Fibroblast of skin of right quadriceps (primary cell): ENCODE measurements at regions not wholly inside any gene's neighbourhood (a gene's known extent, or its start where the extent isn't known, plus 50 kb on each side); places are given as distances from the start of the nearest gene placed in this dataset.

Source experiments
- DNase-seq: peaks from one replicate; pipeline ENCODE4 v3.0.0-alpha.2; 2013

DNA sequence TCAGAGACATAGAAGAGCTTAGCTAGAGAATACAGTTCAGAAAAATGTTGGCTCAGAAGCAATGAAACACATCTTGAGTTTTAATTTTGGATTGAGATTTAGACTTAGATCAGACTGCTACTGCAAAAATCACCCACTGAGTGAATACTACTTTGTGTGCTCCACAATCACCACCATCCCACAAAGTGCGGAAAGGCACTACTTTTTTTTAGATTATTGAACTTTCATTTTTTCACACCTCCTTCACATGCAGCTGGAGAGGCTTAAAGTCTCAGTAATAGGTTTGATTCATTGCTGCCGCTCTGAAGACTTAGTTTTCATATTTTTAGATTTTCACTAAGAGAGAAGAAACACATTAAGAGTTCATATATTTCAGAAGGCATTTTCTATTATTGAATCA, 289.9 kb upstream of the PRR20A start:
- DNase-seq, result no peak

- DNase-seq, result no peak
Observed at GRCh38 chr13:56861476-56861875, 279.2 kb upstream of the PRR20A start.

DNA sequence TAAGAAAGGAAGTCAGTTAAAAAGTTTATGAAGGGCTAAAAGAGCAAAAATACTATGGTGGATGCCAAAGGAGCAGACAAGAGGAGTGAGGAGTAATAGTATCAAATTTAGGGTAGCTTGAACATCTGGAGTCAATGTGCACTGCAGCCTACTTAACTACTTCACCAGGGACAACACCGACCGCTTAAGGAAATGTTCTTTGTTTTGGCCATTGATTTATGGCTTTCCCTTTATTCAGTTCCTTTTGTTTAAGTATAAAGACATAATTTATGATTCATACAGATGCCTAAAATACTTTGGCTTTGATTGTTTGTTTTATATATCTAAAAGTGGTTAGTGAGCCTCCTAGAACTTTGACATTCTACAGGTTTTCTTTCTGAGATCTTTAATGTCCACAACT, 276.3 kb upstream of the PRR20A start:
- no peak for DNase-seq

DNA sequence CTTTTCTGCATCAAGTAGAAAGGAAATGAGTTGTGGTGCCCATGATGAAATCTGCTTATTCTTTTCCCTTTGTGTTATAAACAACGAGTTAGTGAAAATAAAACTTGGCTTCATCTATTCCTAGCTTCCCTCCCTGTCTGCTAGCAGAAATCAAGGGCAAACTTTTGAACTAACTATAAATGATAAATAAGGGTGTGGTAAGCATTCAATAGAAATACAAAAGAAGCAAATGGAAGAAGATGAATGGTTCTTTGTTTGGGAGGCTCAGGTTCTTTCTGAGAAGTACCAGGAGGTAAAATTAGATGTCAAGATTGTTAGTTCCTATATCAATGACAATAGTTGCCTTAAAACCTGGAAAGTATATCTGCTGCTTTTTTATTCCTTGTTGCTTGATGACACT, 275.3 kb upstream of the PRR20A start:
- no peak for DNase-seq

DNA sequence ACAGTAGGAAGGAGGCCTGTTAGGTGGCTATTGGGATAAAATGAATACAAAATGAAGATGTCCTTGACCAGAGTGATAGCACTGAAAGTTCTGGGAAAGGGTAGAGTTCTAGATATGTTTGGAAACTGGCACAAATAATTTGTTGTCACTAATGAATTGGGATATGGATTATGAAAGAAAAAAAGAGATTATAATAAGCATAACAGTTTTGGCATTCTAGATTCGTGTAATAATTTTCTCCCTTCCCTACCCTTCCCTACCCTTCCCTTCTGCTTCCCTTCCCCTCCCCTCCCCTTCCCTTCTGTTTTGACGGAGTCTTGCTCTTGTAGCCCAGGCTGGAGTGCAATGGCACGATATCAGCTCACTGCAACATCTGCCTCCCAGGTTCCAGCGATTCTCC, 271.0 kb upstream of the PRR20A start:
- no peak for DNase-seq

DNA sequence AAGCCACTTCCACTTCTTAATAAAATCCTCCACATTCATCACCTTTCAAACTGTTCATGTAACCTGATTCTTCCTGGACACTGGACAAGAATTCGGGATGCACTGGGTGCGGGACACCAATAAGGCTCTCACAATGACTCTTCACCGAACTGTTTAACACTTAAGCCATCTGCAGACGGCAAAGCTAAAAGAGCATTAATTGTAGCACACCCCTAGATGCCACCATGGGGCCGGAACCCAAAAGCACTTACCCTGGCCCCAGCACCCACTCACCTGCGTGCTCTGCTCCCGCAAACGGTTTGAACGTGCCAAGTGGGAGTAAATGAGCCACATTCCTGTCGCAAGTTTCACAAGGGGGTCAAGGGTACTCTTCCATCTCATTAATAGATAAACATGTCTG, 254.3 kb upstream of the PRR20A start:
- DNase-seq, result no peak

- DNase-seq, result no peak
Observed at GRCh38 chr13:56888455-56888854, 252.3 kb upstream of the PRR20A start.

DNA sequence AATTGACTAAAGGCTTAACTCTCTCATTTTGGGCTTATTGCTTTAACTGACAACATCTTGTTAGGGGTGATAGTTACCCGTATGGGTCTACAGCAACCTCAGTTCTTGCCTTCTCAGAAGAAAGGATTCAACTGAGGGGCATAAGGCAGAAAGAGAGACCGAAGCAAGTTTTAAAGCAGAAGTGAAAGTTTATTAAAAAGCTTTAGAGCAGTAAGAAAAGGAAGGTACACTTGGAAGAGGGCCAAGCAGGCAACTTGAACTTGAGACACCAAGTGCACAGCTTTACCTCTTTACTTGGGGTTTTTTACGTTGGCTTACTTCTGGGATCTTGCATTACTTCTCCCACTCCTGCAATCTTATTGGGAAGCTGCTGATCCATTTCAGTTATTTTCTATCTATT, 246.9 kb upstream of the PRR20A start:
- DNase-seq, result no peak

DNA sequence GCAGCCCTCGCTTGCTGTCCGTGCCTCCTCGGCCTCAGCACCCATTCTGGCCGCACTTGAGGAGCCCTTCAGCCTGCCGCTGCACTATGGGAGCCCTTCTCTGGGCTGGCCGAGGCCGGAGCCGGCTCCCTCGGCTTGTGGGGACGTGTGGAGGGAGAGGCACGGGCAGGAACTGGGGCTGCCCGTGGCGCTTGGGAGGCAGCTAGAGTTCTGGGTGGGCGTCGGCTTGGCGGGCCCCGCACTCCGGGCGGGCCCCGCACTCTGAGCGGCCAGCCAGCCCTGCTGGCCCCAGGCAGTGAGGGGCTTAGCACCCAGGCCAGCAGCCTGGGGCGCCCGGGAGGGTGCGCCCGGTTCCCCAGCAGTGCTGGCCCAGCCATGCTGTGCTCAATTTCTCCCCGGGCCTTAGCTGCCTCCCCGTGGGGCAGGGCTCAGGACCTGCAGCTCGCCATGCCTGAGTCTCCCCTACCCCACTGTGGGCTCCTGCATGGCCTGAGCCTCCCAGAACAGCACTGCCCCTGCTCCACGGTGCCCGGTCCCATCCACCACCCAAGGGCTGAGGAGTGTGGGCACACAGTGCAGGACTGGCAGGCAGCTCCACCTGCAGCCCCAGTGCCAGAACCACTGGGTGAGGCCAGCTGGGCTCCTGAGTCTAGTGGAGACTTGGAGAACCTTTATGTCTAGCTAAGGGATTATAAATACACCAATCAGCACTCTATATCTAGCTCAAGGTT, 240.0 kb upstream of the PRR20A start:
- DNase-seq, result no peak

GRCh38 chr13:56902276-56902675, 238.4 kb upstream of the PRR20A start:
- DNase-seq, result no peak

- DNase-seq, result no peak
Observed at GRCh38 chr13:56903710-56904282, 236.9 kb upstream of the PRR20A start.

GRCh38 chr13:56906909-56907308, 233.8 kb upstream of the PRR20A start:
- DNase-seq, result no peak

GRCh38 chr13:56907766-56908165, 233.0 kb upstream of the PRR20A start:
- no peak for DNase-seq

GRCh38 chr13:56909896-56910600, 230.7 kb upstream of the PRR20A start:
- DNase-seq, result no peak

- DNase-seq, result no peak
Observed at GRCh38 chr13:56917966-56918365, 222.8 kb upstream of the PRR20A start.

GRCh38 chr13:56923626-56924140, 217.0 kb upstream of the PRR20A start:
- no peak for DNase-seq

- no peak for DNase-seq
Observed at GRCh38 chr13:56924401-56924800, 216.3 kb upstream of the PRR20A start.

DNA sequence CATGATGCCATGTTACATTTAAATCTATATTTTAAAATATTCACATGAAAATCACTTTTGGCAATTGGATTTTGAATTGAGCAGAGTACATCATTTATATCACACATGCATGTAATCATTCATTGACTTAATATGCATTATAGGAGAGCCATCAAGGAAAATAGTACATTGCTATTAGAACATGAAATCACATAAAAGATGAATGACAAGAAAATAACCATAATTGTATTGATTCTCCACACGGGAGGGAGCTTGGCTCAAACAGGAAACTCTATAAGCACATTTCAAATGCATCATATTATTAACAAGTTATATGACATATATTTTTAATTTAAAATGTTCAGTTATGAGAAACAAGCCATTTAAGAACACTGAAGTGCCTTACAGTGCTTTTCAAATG, 208.6 kb upstream of the PRR20A start:
- no peak for DNase-seq

GRCh38 chr13:56953965-56954364, 186.8 kb upstream of the PRR20A start:
- DNase-seq, result no peak

GRCh38 chr13:56975647-56976046, 165.1 kb upstream of the PRR20A start:
- DNase-seq, result no peak

DNA sequence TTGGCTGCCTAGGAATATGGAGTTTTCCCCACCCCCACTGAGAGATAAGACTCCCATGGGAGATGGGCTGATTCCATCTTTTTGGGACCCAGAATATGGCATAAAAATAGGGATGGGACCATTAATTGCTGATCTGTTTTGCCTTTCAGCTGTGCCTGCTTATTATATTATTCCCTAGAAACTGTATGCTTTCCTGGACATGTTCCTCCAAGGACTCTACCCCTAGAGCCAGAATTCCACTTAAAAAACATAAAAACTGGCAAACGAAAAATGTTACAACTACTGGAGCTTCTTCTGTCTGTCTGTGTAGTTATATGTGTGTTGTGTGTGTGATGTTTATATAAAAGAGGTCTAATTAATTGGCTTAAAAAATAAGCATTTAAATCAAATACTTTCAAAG, 159.9 kb upstream of the PRR20A start:
- DNase-seq, result no peak

- no peak for DNase-seq
Observed at GRCh38 chr13:56986121-56986520, 154.6 kb upstream of the PRR20A start.

DNA sequence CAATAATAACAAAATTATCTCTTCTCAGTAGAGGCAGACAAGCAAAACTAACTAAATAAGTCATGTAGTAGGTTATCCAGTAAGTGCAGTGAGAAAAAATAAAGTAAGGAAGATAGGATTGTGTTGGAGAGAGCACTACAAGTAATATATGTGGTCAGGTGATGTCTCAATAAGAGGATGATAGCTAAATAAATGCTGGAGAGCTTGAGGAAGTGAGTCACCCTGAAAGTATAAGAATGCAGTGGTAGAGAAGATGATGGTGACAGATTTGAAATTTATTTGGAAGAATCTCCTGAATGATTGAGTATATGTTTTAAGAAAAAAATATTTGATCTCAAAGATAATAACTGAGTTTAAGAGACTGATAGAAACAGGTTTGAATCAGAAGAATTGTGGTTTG, 152.2 kb upstream of the PRR20A start:
- DNase-seq, result no peak

DNA sequence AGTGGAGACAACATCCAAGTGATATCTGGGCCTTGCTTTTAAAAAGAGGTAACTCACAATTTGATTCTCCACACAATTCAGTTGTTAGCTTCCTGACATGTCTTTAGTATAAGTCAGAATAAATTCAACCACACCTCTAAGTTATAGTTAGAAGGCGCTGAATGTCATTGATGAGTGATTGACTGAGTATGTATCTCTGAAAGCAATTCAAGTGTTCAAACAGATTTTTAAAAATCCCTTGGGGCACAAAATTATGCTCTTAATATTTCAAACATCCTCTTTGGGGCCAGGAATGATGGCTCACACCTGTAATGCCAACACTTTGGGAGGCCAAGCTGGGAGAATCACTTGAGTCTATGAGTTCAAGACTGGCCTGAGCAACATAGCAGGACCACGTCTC, 137.0 kb upstream of the PRR20A start:
- DNase-seq, result no peak
